ENCODE measurements at regions not wholly inside any gene's neighbourhood (a gene's known extent, or its start where the extent isn't known, plus 50 kb on each side); places are given as distances from the start of the nearest gene placed in this dataset.

DNA sequence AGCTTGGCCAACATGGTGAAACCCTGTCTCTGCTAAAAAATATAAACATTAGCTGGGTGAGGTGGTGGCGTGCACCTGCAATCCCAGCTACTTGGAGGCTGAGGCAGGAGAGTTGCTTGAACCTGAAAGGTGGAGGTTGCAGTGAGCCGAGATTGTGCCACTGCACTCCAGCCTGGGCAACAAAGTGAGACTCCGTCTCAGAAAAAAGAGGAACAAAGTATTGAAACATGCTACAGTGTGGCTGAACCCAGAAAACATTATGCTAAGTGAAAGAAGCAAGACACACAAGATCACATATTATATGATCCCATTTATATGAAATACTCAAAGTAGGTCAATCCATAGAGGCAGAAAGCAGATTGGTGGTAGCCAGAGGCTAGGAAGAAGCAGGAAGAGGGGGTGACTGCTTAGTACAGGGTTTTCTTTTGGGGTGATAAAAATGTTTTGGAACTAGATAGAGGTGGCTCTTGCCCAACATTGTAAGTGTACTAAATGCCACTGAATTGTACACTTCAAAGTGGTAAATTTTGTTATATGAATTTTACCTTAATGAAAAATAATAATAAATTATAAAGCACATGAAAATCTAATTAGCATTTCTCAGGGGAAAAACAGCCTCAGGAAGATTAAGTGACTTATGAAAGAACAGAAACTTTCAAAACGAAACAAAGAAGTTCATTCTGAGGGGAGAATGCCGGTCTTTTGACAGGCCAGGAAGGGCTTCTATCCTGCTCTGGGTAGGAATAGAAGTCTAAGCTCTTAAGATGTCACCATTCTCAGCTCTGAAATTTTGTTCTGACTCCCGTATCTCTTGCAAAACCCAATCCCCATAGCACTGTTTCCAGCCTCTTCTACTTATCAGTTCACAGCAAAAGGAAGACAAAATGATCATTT lies 161.1 kb upstream of the TBCA start:
- intact Hi-C loops (cut with micrococcal nuclease): no loop called here
- ATAC-seq: no peak
- H3K9me3 ChIP-seq (ENCODE audit: control insufficient read depth, insufficient read depth, low read length): no peaks in the 10 kb centered on the region
- Mint-ChIP-seq H3K9me3 (no peaks in the 10 kb centered on the region), H3K36me3 (no peaks in the 10 kb centered on the region), H3K4me1 (peaks cover 6 to 7% of the 10 kb centered on the region in 2 donors), H3K27me3 (ENCODE audit: low read depth in 2 of 2) (peaks cover 18 to 44% of the 10 kb centered on the region in 2 donors), H3K4me3 (no peak overlapping the region), H3K27ac (no peak overlapping the region)
- H3K27ac ChIP-seq (ENCODE audit: low read length): no peak overlapping the region
- peaks cover 3% of the 10 kb centered on the region for H3K27me3 ChIP-seq (ENCODE audit: control insufficient read depth, insufficient read depth, low read length)
- 51% methylated on average over 5 of the region's 6 CpGs for WGBS (ENCODE audit: insufficient coverage)
- no peak overlapping the region for H3K4me3 ChIP-seq (ENCODE audit: low read length)
- TF ChIP-seq, protein P1, sequence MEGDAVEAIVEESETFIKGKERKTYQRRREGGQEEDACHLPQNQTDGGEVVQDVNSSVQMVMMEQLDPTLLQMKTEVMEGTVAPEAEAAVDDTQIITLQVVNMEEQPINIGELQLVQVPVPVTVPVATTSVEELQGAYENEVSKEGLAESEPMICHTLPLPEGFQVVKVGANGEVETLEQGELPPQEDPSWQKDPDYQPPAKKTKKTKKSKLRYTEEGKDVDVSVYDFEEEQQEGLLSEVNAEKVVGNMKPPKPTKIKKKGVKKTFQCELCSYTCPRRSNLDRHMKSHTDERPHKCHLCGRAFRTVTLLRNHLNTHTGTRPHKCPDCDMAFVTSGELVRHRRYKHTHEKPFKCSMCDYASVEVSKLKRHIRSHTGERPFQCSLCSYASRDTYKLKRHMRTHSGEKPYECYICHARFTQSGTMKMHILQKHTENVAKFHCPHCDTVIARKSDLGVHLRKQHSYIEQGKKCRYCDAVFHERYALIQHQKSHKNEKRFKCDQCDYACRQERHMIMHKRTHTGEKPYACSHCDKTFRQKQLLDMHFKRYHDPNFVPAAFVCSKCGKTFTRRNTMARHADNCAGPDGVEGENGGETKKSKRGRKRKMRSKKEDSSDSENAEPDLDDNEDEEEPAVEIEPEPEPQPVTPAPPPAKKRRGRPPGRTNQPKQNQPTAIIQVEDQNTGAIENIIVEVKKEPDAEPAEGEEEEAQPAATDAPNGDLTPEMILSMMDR (IDR thresholded peaks at IDR 0.05): no peak
- no peaks in the 10 kb centered on the region for H3K36me3 ChIP-seq (ENCODE audit: control insufficient read depth, insufficient read depth, low read length)
- DNase-seq: no peak
- no peaks in the 10 kb centered on the region for H3K4me1 ChIP-seq (ENCODE audit: control insufficient read depth, insufficient read depth, low read length)

DNA sequence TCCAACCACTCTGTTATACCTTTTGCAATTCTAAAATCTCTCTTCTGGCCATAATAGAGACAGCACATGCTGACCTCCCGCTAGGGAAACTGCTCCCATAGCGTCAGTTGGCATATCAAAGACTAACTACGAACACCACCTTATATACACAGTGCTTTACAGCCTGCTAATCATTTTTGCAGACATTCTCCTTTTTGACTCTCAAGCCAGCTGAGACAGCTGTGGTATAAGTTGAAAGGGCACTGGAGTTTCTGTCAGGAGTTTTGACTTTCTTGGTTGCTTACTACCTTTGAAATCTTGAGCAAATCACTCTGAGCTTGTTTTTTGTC lies 160.2 kb upstream of the TBCA start:
- no peak overlapping the region for H3K27ac ChIP-seq (ENCODE audit: low read length)
- Mint-ChIP-seq H3K4me1 (peaks cover 6 to 7% of the 10 kb centered on the region in 2 donors), H3K27me3 (ENCODE audit: low read depth in 2 of 2) (peaks cover 14 to 35% of the 10 kb centered on the region in 2 donors), H3K27ac (no peak overlapping the region), H3K36me3 (no peaks in the 10 kb centered on the region), H3K9me3 (no peaks in the 10 kb centered on the region), H3K4me3 (no peak overlapping the region)
- peak in 1 of 2 donors; percentile 3 for DNase-seq
- peaks cover 1% of the 10 kb centered on the region for H3K27me3 ChIP-seq (ENCODE audit: control insufficient read depth, insufficient read depth, low read length)
- TF ChIP-seq, protein P1 (IDR thresholded peaks at IDR 0.05): no peak
- ATAC-seq: no peak
- H3K4me3 ChIP-seq (ENCODE audit: low read length): no peak overlapping the region
- H3K9me3 ChIP-seq (ENCODE audit: control insufficient read depth, insufficient read depth, low read length): no peaks in the 10 kb centered on the region
- intact Hi-C loops (cut with micrococcal nuclease): no loop called here
- H3K36me3 ChIP-seq (ENCODE audit: control insufficient read depth, insufficient read depth, low read length): no peaks in the 10 kb centered on the region
- H3K4me1 ChIP-seq (ENCODE audit: control insufficient read depth, insufficient read depth, low read length): no peaks in the 10 kb centered on the region
- 97% methylated on average over 3 of the region's 3 CpGs for WGBS (ENCODE audit: insufficient coverage)

DNA sequence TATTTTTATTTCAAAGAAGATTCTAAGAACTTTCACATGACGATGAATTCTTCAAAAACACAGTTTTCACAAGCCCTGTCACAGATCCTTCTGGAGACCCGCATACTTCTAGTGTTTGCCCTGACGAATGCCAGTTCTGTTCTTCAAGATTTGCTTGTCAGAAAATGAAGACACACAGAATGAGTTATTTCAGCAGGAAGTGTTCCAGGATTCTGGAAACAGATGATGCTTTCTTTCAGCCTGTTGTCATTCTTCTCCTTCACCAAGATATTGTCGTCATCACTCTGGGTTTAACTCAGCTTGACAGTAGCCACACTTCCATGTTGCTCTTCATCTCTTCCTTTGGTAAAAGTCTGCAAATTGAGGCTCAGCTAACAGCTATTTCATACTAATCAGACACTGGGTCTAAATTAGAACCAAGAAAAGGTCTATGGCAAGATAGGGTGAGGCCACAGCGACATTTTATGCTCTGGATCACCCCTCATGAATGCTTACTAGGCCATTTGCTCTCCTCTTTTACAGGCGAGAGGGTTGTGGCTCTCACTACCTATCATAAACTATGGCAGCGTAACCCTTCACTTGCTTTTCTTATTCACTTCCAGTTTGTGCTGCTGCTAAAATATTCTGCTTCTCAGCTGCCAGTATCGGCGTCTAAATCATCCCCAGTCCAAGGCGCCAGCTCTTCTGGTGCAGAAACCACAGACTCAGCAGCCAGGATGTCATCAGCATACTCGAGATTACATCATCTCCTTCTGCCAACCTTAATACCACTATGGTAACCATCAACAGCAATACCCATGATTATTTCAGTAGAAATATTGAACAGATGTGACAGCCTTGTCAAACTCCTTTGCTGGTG lies 159.6 kb upstream of the TBCA start:
- Mint-ChIP-seq H3K4me3 (no peak overlapping the region), H3K36me3 (no peaks in the 10 kb centered on the region), H3K4me1 (peaks cover 6 to 7% of the 10 kb centered on the region in 2 donors), H3K27ac (no peak overlapping the region), H3K27me3 (ENCODE audit: low read depth in 2 of 2) (peaks cover 13 to 31% of the 10 kb centered on the region in 2 donors), H3K9me3 (no peaks in the 10 kb centered on the region)
- intact Hi-C loops (cut with micrococcal nuclease): no loop called here
- H3K4me1 ChIP-seq (ENCODE audit: control insufficient read depth, insufficient read depth, low read length): no peaks in the 10 kb centered on the region
- 48% methylated on average over 11 of the region's 11 CpGs for WGBS (ENCODE audit: insufficient coverage)
- no peak overlapping the region for H3K27ac ChIP-seq (ENCODE audit: low read length)
- no peaks in the 10 kb centered on the region for H3K27me3 ChIP-seq (ENCODE audit: control insufficient read depth, insufficient read depth, low read length)
- ATAC-seq (peak in 2 of 3 donors; percentile 48 to 81), DNase-seq (peak in 1 of 2 donors; percentile 51)
- no peaks in the 10 kb centered on the region for H3K9me3 ChIP-seq (ENCODE audit: control insufficient read depth, insufficient read depth, low read length)
- H3K4me3 ChIP-seq (ENCODE audit: low read length): no peak overlapping the region
- H3K36me3 ChIP-seq (ENCODE audit: control insufficient read depth, insufficient read depth, low read length): no peaks in the 10 kb centered on the region
- TF ChIP-seq, protein P1 (IDR thresholded peaks at IDR 0.05): no peak

Measured in natural killer cell (primary cell).